Upper lobe of left lung (tissue), 6 donors: ENCODE measurements at regions not wholly inside any gene's neighbourhood (a gene's known extent, or its start where the extent isn't known, plus 50 kb on each side); places are given as distances from the start of the nearest gene placed in this dataset.

ENCODE experiments used
- ATAC-seq, 2 donors: fragments of 200-7000 bp; cut with Tn5 transposase; one replicate each; pipeline ENCODE4 v1.9.1; 2022; ENCODE audit warnings: mild to moderate bottlenecking in 2 of 2, moderate library complexity in 2 of 2; ENCODE audit not compliant: low FRiP score in 2 of 2
- DNase-seq, 2 donors: peaks; one replicate each; pipeline ENCODE4 v3.0.0-alpha.2; 2019 to 2020
- H3K27ac ChIP-seq, 4 donors: fragments of 200-600 bp; sonication (generic); one replicate each; pipeline ENCODE4 v1.5.1; 2016 to 2019
- H3K27me3 ChIP-seq, 4 donors: fragments of 200-600 bp; sonication (generic); one replicate each; pipeline ENCODE4 v1.5.1; 2017 to 2019
- H3K36me3 ChIP-seq, 4 donors: fragments of 200-600 bp; sonication (generic); one replicate each; pipeline ENCODE4 v1.5.1; 2016 to 2019
- H3K4me1 ChIP-seq, 4 donors: fragments of 200-600 bp; sonication (generic); one replicate each; pipeline ENCODE4 v1.5.1; 2018 to 2019
- H3K4me3 ChIP-seq, 4 donors: fragments of 200-600 bp; sonication (generic); one replicate each; pipeline ENCODE4 v1.5.1; 2017 to 2019; ENCODE audit warnings: mild to moderate bottlenecking in 2 of 4, moderate library complexity in 1 of 4
- H3K9me3 ChIP-seq, 4 donors: fragments of 200-600 bp; sonication (generic); one replicate each; pipeline ENCODE4 v1.5.1; 2018 to 2019
- EP300 ChIP-seq, 4 donors: sonication (generic); formaldehyde crosslinking; IDR thresholded peaks; one replicate each; pipeline ENCODE4 v1.5.1; 2017; ENCODE audit warnings: antibody characterized with exemption in 4 of 4, control low read depth in 2 of 4
- POLR2A ChIP-seq, 4 donors: fragments of 450-650 bp; IDR thresholded peaks; one replicate each; pipeline ENCODE4 v1.5.1; 2016 to 2017; ENCODE audit warnings: antibody characterized with exemption in 4 of 4, mild to moderate bottlenecking in 2 of 4
- POLR2AphosphoS5 ChIP-seq, 2 donors: sonication (generic); formaldehyde crosslinking; IDR thresholded peaks; one replicate each; pipeline ENCODE4 v1.5.1; 2017; ENCODE audit warnings: antibody characterized with exemption in 2 of 2
- WGBS, 2 donors: methylation state at CpG; one replicate each; pipeline ENCODE4 v1.1.5; 2017 to 2018; 5-methylcytosine and 5-hydroxymethylcytosine counted together
- TF ChIP-seq, protein P1 (sequence below), 6 experiments: fragments of 450-650 bp in 4 of 6; fragments of 200-600 bp in 2 of 6; sonication (generic) in 2 of 6; IDR thresholded peaks; one replicate each; pipeline ENCODE4 v1.5.1; 2016 to 2019; ENCODE audit warnings: antibody characterized with exemption in 6 of 6
- donor health status: DM: no; HTN: no; CAD: no; lungs with moderate emphysema.
- donor health status: DM: no; HTN: yes; CAD: no; lungs with severe emphysema.

DNA sequence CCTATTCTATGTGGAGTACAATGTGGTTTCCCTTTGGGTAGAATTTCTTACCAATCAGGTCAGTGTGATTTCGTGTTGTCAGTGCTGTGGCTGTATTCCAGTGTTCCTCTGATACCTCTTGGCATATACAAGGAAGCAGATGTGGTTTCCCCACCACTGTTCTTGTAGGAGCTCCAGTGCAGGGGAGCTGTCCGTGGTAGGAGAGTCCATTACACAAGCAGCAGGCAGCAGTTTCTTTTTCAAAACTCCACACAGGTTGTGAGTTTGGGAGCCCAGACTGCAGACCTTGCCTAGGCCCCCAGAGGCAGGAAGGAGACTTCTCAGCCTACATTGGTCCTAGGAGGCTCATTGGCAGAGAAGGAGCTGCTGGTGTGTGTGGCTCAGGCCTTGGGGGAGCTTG lies 452.8 kb downstream of the AACS start:
- WGBS, 2 donors: 15 to 33% methylated on average over 1 to 2 of the region's 2 CpGs
- Histone ChIP-seq H3K4me3 (no peak overlapping the region), H3K9me3 (peaks cover 3 to 14% (median 5%) of the 10 kb centered on the region in 4 donors), H3K27ac (no peak overlapping the region), H3K4me1 (no peaks in the 10 kb centered on the region), H3K27me3 (no peaks in the 10 kb centered on the region), H3K36me3 (no peaks in the 10 kb centered on the region)
- DNase-seq (no peak), ATAC-seq (no peak)
- no peak for TF ChIP-seq POLR2AphosphoS5 (IDR thresholded peaks at IDR 0.05)
- no peak for TF ChIP-seq POLR2A (IDR thresholded peaks at IDR 0.05)
- TF ChIP-seq, protein P1, sequence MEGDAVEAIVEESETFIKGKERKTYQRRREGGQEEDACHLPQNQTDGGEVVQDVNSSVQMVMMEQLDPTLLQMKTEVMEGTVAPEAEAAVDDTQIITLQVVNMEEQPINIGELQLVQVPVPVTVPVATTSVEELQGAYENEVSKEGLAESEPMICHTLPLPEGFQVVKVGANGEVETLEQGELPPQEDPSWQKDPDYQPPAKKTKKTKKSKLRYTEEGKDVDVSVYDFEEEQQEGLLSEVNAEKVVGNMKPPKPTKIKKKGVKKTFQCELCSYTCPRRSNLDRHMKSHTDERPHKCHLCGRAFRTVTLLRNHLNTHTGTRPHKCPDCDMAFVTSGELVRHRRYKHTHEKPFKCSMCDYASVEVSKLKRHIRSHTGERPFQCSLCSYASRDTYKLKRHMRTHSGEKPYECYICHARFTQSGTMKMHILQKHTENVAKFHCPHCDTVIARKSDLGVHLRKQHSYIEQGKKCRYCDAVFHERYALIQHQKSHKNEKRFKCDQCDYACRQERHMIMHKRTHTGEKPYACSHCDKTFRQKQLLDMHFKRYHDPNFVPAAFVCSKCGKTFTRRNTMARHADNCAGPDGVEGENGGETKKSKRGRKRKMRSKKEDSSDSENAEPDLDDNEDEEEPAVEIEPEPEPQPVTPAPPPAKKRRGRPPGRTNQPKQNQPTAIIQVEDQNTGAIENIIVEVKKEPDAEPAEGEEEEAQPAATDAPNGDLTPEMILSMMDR (IDR thresholded peaks at IDR 0.05): no peak
- no peak for TF ChIP-seq EP300 (IDR thresholded peaks at IDR 0.05)

DNA sequence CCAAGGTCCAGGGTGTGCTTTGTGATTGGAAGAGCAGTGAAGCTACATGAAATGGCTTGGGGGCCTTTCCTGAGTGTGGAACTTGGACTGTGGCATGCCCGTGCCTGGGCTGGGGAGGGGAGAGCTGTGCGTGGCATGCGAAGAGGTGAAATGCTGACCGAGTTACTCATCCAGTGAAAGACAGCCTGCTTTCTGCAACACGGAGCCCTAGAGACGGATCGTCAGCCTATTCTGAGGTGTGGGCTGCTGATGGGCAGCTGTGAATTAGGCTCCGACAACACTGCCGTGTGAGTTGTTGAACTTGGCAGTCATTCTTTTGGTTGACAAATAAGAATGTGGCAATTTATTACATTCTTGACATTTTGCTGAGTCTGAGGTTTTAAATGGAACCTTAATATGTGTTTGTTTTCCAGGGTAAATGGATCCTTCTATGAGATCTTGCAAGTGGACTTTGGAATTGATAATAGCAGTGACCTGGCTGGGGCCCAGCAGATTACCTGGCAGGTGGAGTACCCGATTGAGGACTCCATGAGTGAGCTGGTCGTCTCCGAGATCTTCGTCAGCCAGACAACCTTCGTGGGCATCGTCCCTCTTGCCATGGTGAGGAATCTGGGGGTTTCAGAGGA lies 453.9 kb downstream of the AACS start:
- H3K27ac ChIP-seq: no peak overlapping the region
- 77 to 79% methylated on average over 14 to 15 of the region's 15 CpGs for WGBS, 2 donors
- no peak for ATAC-seq

DNA sequence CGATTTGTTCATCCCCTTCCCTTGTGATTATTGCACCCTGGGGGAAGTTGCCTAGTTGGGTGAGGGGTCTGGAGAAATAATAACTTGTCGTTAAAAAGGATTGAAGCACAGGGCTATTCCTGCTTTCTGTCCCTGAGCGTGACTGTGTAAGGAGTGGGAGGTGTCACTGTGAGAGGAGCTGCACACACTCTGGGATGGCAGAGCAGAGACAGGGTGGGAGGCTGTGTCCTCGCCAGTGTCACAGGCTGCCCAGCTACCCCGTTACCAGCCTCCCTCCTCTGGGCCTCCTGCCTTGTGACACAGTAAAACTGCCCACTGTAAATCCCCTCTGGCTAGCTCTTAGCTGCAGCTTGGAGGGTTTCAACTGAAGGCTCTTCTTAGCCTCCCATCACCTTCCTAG lies 460.6 kb downstream of the AACS start:
- Histone ChIP-seq H3K27ac (no peak overlapping the region), H3K4me1 (no peaks in the 10 kb centered on the region), H3K27me3 (no peaks in the 10 kb centered on the region), H3K4me3 (no peak overlapping the region), H3K36me3 (no peaks in the 10 kb centered on the region), H3K9me3 (peaks cover 3 to 15% (median 5%) of the 10 kb centered on the region in 4 donors)
- 81 to 91% methylated on average over 5 of the region's 5 CpGs for WGBS, 2 donors
- DNase-seq: no peak
- ATAC-seq: no peak
- TF ChIP-seq POLR2AphosphoS5 (IDR thresholded peaks at IDR 0.05) (no peak), EP300 (IDR thresholded peaks at IDR 0.05) (no peak), POLR2A (IDR thresholded peaks at IDR 0.05) (no peak)
- TF ChIP-seq, protein P1 (IDR thresholded peaks at IDR 0.05): no peak

More for the DNA sequence above, 453.9 kb downstream of the AACS start:
- no peaks in the 10 kb centered on the region for H3K36me3 ChIP-seq
- TF ChIP-seq EP300 (IDR thresholded peaks at IDR 0.05) (no peak), POLR2AphosphoS5 (IDR thresholded peaks at IDR 0.05) (no peak), POLR2A (IDR thresholded peaks at IDR 0.05) (no peak)
- TF ChIP-seq, protein P1 (IDR thresholded peaks at IDR 0.05): no peak
- H3K4me1 ChIP-seq: no peaks in the 10 kb centered on the region
- peaks cover 3 to 15% (median 5%) of the 10 kb centered on the region in 4 donors for H3K9me3 ChIP-seq
- DNase-seq: no peak
- no peaks in the 10 kb centered on the region for H3K27me3 ChIP-seq
- no peak overlapping the region for H3K4me3 ChIP-seq

DNA sequence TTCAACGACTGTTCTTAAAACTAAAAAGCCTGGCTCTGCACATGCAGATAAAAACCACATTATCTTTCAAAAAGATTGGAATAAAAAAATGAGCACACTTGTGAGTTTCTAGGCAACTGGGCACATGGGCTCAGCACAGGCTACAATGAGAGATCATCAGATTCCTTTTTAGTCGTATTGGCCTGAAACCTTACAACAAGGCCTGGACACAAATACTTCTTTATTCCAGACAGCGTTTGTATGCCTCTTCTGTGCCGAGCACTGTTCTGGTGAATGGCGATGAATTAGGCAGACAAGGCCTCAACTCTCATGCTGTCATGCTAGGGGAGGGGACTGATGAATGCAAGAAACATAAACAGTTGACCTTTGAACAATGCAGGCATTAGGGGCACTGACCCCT lies 463.0 kb downstream of the AACS start:
- TF ChIP-seq POLR2A (IDR thresholded peaks at IDR 0.05): no peak
- no peak for TF ChIP-seq EP300 (IDR thresholded peaks at IDR 0.05)
- TF ChIP-seq, protein P1 (IDR thresholded peaks at IDR 0.05): no peak
- TF ChIP-seq POLR2AphosphoS5 (IDR thresholded peaks at IDR 0.05): no peak
- Histone ChIP-seq H3K4me1 (peaks cover 0 to under 1% (median 0%) of the 10 kb centered on the region in 4 donors), H3K36me3 (no peaks in the 10 kb centered on the region), H3K27me3 (no peaks in the 10 kb centered on the region), H3K27ac (no peak overlapping the region), H3K4me3 (no peak overlapping the region), H3K9me3 (no peaks in the 10 kb centered on the region)
- WGBS, 2 donors: 71 to 74% methylated on average over 5 of the region's 5 CpGs
- ATAC-seq (no peak), DNase-seq (no peak)

DNA sequence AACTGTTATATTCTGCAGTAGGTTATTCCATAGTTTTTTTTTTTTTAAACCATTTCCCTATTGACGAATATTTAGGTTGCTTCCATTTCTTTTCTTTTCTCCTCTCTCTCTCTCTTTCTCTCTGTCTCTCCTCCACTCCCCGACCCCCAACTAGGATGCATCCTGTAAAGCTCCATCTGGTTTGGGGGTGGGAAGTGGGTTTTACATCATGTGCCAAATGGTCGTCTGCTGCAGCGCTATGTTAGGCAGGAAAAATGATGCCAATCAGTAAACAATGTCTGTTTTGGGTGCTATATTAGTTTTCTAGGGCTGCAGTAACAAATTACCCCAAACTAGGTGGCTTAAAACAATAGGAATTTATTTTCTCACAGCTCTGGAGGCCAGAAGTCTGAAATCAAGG lies 465.0 kb downstream of the AACS start:
- H3K27ac ChIP-seq: no peak overlapping the region
- no peaks in the 10 kb centered on the region for H3K9me3 ChIP-seq
- DNase-seq: no peak
- whole genome bisulfite sequencing, 2 donors: 19 to 27% methylated on average over 4 of the region's 4 CpGs
- H3K27me3 ChIP-seq: no peaks in the 10 kb centered on the region
- H3K36me3 ChIP-seq: no peaks in the 10 kb centered on the region
- H3K4me1 ChIP-seq: peaks cover 0 to 4% (median 1%) of the 10 kb centered on the region in 4 donors
- no peak for ATAC-seq
- H3K4me3 ChIP-seq: no peak overlapping the region
- TF ChIP-seq POLR2AphosphoS5 (IDR thresholded peaks at IDR 0.05) (no peak), EP300 (IDR thresholded peaks at IDR 0.05) (no peak), POLR2A (IDR thresholded peaks at IDR 0.05) (no peak)
- TF ChIP-seq, protein P1 (IDR thresholded peaks at IDR 0.05): no peak
